Loucy (cell line): ENCODE measurements at regions not wholly inside any gene's neighbourhood (a gene's known extent, or its start where the extent isn't known, plus 50 kb on each side); places are given as distances from the start of the nearest gene placed in this dataset.

Experiments
- CTCF ChIP-seq: fragments of 200-600 bp; sonication (generic); conservative IDR thresholded peaks from 2 replicates; pipeline ENCODE4 v1.5.1; 2014; ENCODE audit warnings: mild to moderate bottlenecking, antibody characterized with exemption, low read length
- EZH2phosphoT487 ChIP-seq: fragments of 200-600 bp; IDR thresholded peaks from 2 replicates; pipeline ENCODE4 v1.6.1; 2018; ENCODE audit warnings: antibody characterized with exemption, mild to moderate bottlenecking, moderate library complexity, borderline replicate concordance

- no peak for TF ChIP-seq CTCF
- no peak for TF ChIP-seq EZH2phosphoT487
These were observed 696.2 kb upstream of the MARCKS start for GRCh38 chr6:113161018-113161315.
